Calu3 (cell line): ENCODE measurements at regions not wholly inside any gene's neighbourhood (a gene's known extent, or its start where the extent isn't known, plus 50 kb on each side); places are given as distances from the start of the nearest gene placed in this dataset.

Source experiments
- BruUV-seq: library from RNA; stranded (reverse); fragments of 400-500 nt; replicated peaks from 2 replicates; lab custom pipeline; 2021; lab: Mats Ljungman, UMichigan
- CTCF ChIA-PET: fragments of 300-600 bp; sonication (Branson Sonifier 250); formaldehyde crosslinking; loops from one replicate; lab custom pipeline; 2022; ENCODE audit warnings: antibody characterized with exemption; lab: Charles Lee
- DNase-seq: peaks from one replicate; pipeline ENCODE4 v3.0.0; 2022
- H3K27ac Mint-ChIP-seq: one replicate; pipeline ENCODE4 v1.8.0; 2022; ENCODE audit warnings: mixed read lengths; ENCODE audit not compliant: unreplicated experiment
- H3K27me3 Mint-ChIP-seq: one replicate; pipeline ENCODE4 v1.8.0; 2022; ENCODE audit warnings: mixed read lengths; ENCODE audit not compliant: unreplicated experiment
- H3K36me3 Mint-ChIP-seq: one replicate; pipeline ENCODE4 v1.8.0; 2022; ENCODE audit warnings: mild to moderate bottlenecking, moderate library complexity, mixed read lengths; ENCODE audit not compliant: insufficient read depth, unreplicated experiment
- H3K4me1 Mint-ChIP-seq: one replicate; pipeline ENCODE4 v1.8.0; 2022; ENCODE audit warnings: mild to moderate bottlenecking, low read depth, mixed read lengths; ENCODE audit not compliant: unreplicated experiment
- H3K4me3 Mint-ChIP-seq: one replicate; pipeline ENCODE4 v1.8.0; 2022; ENCODE audit warnings: mild to moderate bottlenecking, low read depth, moderate library complexity, mixed read lengths; ENCODE audit not compliant: unreplicated experiment
- H3K9me3 Mint-ChIP-seq: one replicate; pipeline ENCODE4 v1.8.0; 2022; ENCODE audit warnings: low read depth, mixed read lengths; ENCODE audit not compliant: unreplicated experiment
- CTCF ChIP-seq: fragments of 200-600 bp; IDR thresholded peaks from one replicate; pipeline ENCODE4 v1.8.0; 2022; ENCODE audit warnings: antibody characterized with exemption; ENCODE audit not compliant: unreplicated experiment
- intact Hi-C: fragments of 100-400 bp; cut with micrococcal nuclease; formaldehyde crosslinking; loops from one replicate; pipeline ENCODE4 v1.10.0; 2022; ENCODE audit not compliant: unreplicated experiment

GRCh38 chr10:60728056-60728455 lies 50.2 kb upstream of the CDK1 start:
- Mint-ChIP-seq H3K27me3 (no peaks in the 10 kb centered on the region), H3K4me3 (no peak overlapping the region)
- intact Hi-C loops = no loop called here

GRCh38 chr10:60726257-60726656 lies 52.0 kb upstream of the CDK1 start:
- BruUV-seq = no TSS peak
- CTCF ChIA-PET = no interaction called here
- Mint-ChIP-seq H3K27me3 (no peaks in the 10 kb centered on the region), H3K27ac (no peak overlapping the region), H3K36me3 (no peaks in the 10 kb centered on the region), H3K9me3 (no peaks in the 10 kb centered on the region), H3K4me1 (peaks cover 10% of the 10 kb centered on the region), H3K4me3 (no peak overlapping the region)
- no peak for DNase-seq
- intact Hi-C loops = no loop called here
- no peak for TF ChIP-seq CTCF

More at GRCh38 chr10:60728056-60728455, 50.2 kb upstream of the CDK1 start:
- no peak overlapping the region for H3K27ac Mint-ChIP-seq
- DNase-seq = no peak
- peaks cover 19% of the 10 kb centered on the region for H3K4me1 Mint-ChIP-seq
- CTCF ChIA-PET = no interaction called here
- BruUV-seq = no TSS peak
- TF ChIP-seq CTCF = no peak
- H3K9me3 Mint-ChIP-seq = no peaks in the 10 kb centered on the region
- peaks cover 13% of the 10 kb centered on the region for H3K36me3 Mint-ChIP-seq

- Mint-ChIP-seq H3K36me3 (no peaks in the 10 kb centered on the region), H3K4me1 (peaks cover 9% of the 10 kb centered on the region), H3K9me3 (no peaks in the 10 kb centered on the region), H3K4me3 (no peak overlapping the region), H3K27ac (no peak overlapping the region), H3K27me3 (no peaks in the 10 kb centered on the region)
- BruUV-seq = no TSS peak
- no peak for TF ChIP-seq CTCF
- CTCF ChIA-PET = no interaction called here
- intact Hi-C loops = no loop called here
- no peak for DNase-seq
These were observed 55.7 kb upstream of the CDK1 start for GRCh38 chr10:60722623-60723022.

GRCh38 chr10:60719721-60720120 lies 58.6 kb upstream of the CDK1 start:
- H3K9me3 Mint-ChIP-seq = no peaks in the 10 kb centered on the region
- intact Hi-C loops = no loop called here

More at GRCh38 chr10:60719721-60720120, 58.6 kb upstream of the CDK1 start:
- H3K27ac Mint-ChIP-seq = no peak overlapping the region
- H3K27me3 Mint-ChIP-seq = no peaks in the 10 kb centered on the region
- no peak for TF ChIP-seq CTCF
- H3K4me1 Mint-ChIP-seq = peaks cover 9% of the 10 kb centered on the region
- no TSS peak for BruUV-seq
- CTCF ChIA-PET = no interaction called here
- no peak overlapping the region for H3K4me3 Mint-ChIP-seq
- DNase-seq = no peak
- no peaks in the 10 kb centered on the region for H3K36me3 Mint-ChIP-seq
